ENCODE measurements at regions not wholly inside any gene's neighbourhood (a gene's known extent, or its start where the extent isn't known, plus 50 kb on each side); places are given as distances from the start of the nearest gene placed in this dataset.

GRCh38 chr1:228969953-228970800, 234.9 kb downstream of the RHOU start:
- CTCF ChIA-PET, result no interaction called here
- Mint-ChIP-seq H3K27ac (no peak overlapping the region), H3K27me3 (peaks cover 6% of the 10 kb centered on the region), H3K4me3 (no peak overlapping the region), H3K36me3 (ENCODE audit: low read depth) (no peaks in the 10 kb centered on the region), H3K4me1 (no peaks in the 10 kb centered on the region), H3K9me3 (no peaks in the 10 kb centered on the region)
- intact Hi-C loops (cut with micrococcal nuclease), result no loop called here
- no peak for ATAC-seq (ENCODE audit: low read depth)
- POLR2A ChIA-PET, result no interaction called here
- TF ChIP-seq CTCF (IDR thresholded peaks at IDR 0.05), result no peak
- DNase-seq, result no peak

- ATAC-seq (ENCODE audit: low read depth) (no peak), DNase-seq (no peak)
- intact Hi-C loops (cut with micrococcal nuclease), result no loop called here
- Mint-ChIP-seq H3K4me3 (no peak overlapping the region), H3K27me3 (peaks cover 15% of the 10 kb centered on the region), H3K9me3 (no peaks in the 10 kb centered on the region), H3K4me1 (no peaks in the 10 kb centered on the region), H3K36me3 (ENCODE audit: low read depth) (no peaks in the 10 kb centered on the region), H3K27ac (no peak overlapping the region)
- TF ChIP-seq CTCF (IDR thresholded peaks at IDR 0.05), result no peak
- POLR2A ChIA-PET, result no interaction called here
- CTCF ChIA-PET, result no interaction called here
Measured at GRCh38 chr1:228972576-228972975, 237.3 kb downstream of the RHOU start.

GRCh38 chr1:228974273-228974672, 239.0 kb downstream of the RHOU start:
- DNase-seq (no peak), ATAC-seq (ENCODE audit: low read depth) (no peak)
- Mint-ChIP-seq H3K36me3 (ENCODE audit: low read depth) (no peaks in the 10 kb centered on the region), H3K27me3 (peaks cover 15% of the 10 kb centered on the region), H3K4me1 (no peaks in the 10 kb centered on the region), H3K9me3 (no peaks in the 10 kb centered on the region), H3K27ac (no peak overlapping the region), H3K4me3 (no peak overlapping the region)
- ChIA-PET CTCF (no interaction called here), POLR2A (no interaction called here)
- intact Hi-C loops (cut with micrococcal nuclease), result no loop called here
- no peak for TF ChIP-seq CTCF (IDR thresholded peaks at IDR 0.05)

- no peak for TF ChIP-seq CTCF (IDR thresholded peaks at IDR 0.05)
- ChIA-PET POLR2A (no interaction called here), CTCF (no interaction called here)
- H3K27me3 Mint-ChIP-seq, result peaks cover 12% of the 10 kb centered on the region
- H3K4me3 Mint-ChIP-seq, result no peak overlapping the region
- ATAC-seq (ENCODE audit: low read depth) (no peak), DNase-seq (no peak)
- intact Hi-C loops (cut with micrococcal nuclease), result no loop called here
- H3K27ac Mint-ChIP-seq, result no peak overlapping the region
- no peaks in the 10 kb centered on the region for H3K9me3 Mint-ChIP-seq
- H3K36me3 Mint-ChIP-seq (ENCODE audit: low read depth), result no peaks in the 10 kb centered on the region
- no peaks in the 10 kb centered on the region for H3K4me1 Mint-ChIP-seq
Measured at GRCh38 chr1:228975238-228975907, 240.1 kb downstream of the RHOU start.

- intact Hi-C loops (cut with micrococcal nuclease), result no loop called here
- no peak for TF ChIP-seq CTCF (IDR thresholded peaks at IDR 0.05)
- ChIA-PET POLR2A (no interaction called here), CTCF (no interaction called here)
- Mint-ChIP-seq H3K4me1 (no peaks in the 10 kb centered on the region), H3K27ac (no peak overlapping the region), H3K9me3 (no peaks in the 10 kb centered on the region), H3K36me3 (ENCODE audit: low read depth) (no peaks in the 10 kb centered on the region), H3K4me3 (no peak overlapping the region), H3K27me3 (peaks cover 11% of the 10 kb centered on the region)
- DNase-seq, result no peak
- no peak for ATAC-seq (ENCODE audit: low read depth)
Measured at GRCh38 chr1:228976316-228976715, 241.0 kb downstream of the RHOU start.

All from activated B cell treated with CpG ODN at 0.5 μM for 24 hours (primary cell).